GM23338 (cell line): ENCODE measurements at regions not wholly inside any gene's neighbourhood (a gene's known extent, or its start where the extent isn't known, plus 50 kb on each side); places are given as distances from the start of the nearest gene placed in this dataset.

Source experiments
- ATAC-seq: fragments of 200-7000 bp; cut with Tn5 transposase; 3 replicates; pipeline ENCODE4 v1.9.1; 2020
- DNase-seq: peaks from one replicate; pipeline ENCODE4 v3.0.0-alpha.2; 2015; ENCODE audit warnings: low spot score
- H2AFZ ChIP-seq: fragments of 200-600 bp; sonication (generic); 2 replicates; pipeline ENCODE4 v1.8.0; 2016; ENCODE audit warnings: antibody characterized with exemption, mild to moderate bottlenecking, moderate library complexity
- H3F3A ChIP-seq: fragments of 200-600 bp; sonication (generic); replicated peaks from 2 replicates; pipeline ENCODE4 v1.8.0; 2017; ENCODE audit warnings: antibody characterized with exemption, mixed run types, low read depth
- H3K27ac ChIP-seq: fragments of 200-600 bp; sonication (generic); 2 replicates; pipeline ENCODE4 v1.6.1; 2016; ENCODE audit warnings: low read depth
- H3K27me3 ChIP-seq: fragments of 200-600 bp; sonication (generic); 2 replicates; pipeline ENCODE4 v1.8.0; 2016; ENCODE audit warnings: mild to moderate bottlenecking, mixed run types, moderate library complexity; ENCODE audit not compliant: insufficient read depth
- H3K36me3 ChIP-seq: fragments of 200-600 bp; sonication (generic); 2 replicates; pipeline ENCODE4 v1.8.0; 2016; ENCODE audit warnings: mild to moderate bottlenecking; ENCODE audit not compliant: insufficient read depth
- H3K4me1 ChIP-seq: fragments of 200-600 bp; sonication (generic); 2 replicates; pipeline ENCODE4 v1.8.0; 2016; ENCODE audit warnings: mild to moderate bottlenecking, moderate library complexity; ENCODE audit not compliant: insufficient read depth
- H3K4me2 ChIP-seq: fragments of 200-600 bp; sonication (generic); 2 replicates; pipeline ENCODE4 v1.7.1; 2017; ENCODE audit warnings: mixed run types
- H3K4me3 ChIP-seq: fragments of 200-600 bp; sonication (generic); 2 replicates; pipeline ENCODE4 v1.6.1; 2016; ENCODE audit warnings: mixed run types
- H3K79me2 ChIP-seq: fragments of 200-600 bp; sonication (generic); replicated peaks from 2 replicates; pipeline ENCODE4 v1.8.0; 2017; ENCODE audit warnings: mild to moderate bottlenecking; ENCODE audit not compliant: insufficient read depth
- H3K9me2 ChIP-seq: fragments of 200-600 bp; sonication (generic); 2 replicates; pipeline ENCODE4 v1.8.0; 2017; ENCODE audit not compliant: insufficient read depth
- H4K20me1 ChIP-seq: fragments of 200-600 bp; sonication (generic); replicated peaks from 2 replicates; pipeline ENCODE4 v1.8.0; 2017; ENCODE audit warnings: mild to moderate bottlenecking; ENCODE audit not compliant: insufficient read depth
- H3K27ac Mint-ChIP-seq: 2 replicates; pipeline ENCODE4 v1.8.0; 2020; ENCODE audit warnings: inconsistent platforms, mild to moderate bottlenecking, moderate library complexity, mixed read lengths
- H3K27me3 Mint-ChIP-seq: 3 replicates; pipeline ENCODE4 v1.8.0; 2022; ENCODE audit warnings: low read depth, mild to moderate bottlenecking, moderate library complexity, mixed read lengths, inconsistent platforms; ENCODE audit not compliant: insufficient read depth, poor library complexity
- H3K36me3 Mint-ChIP-seq: 3 replicates; pipeline ENCODE4 v1.8.0; 2021; ENCODE audit warnings: low read depth, mild to moderate bottlenecking, inconsistent platforms, moderate library complexity, mixed read lengths
- H3K4me1 Mint-ChIP-seq: 3 replicates; pipeline ENCODE4 v1.8.0; 2020; ENCODE audit warnings: mild to moderate bottlenecking, inconsistent platforms, mixed read lengths
- H3K4me3 Mint-ChIP-seq: 3 replicates; pipeline ENCODE4 v1.8.0; 2021; ENCODE audit warnings: moderate library complexity, mild to moderate bottlenecking, inconsistent platforms, mixed read lengths
- H3K9me3 Mint-ChIP-seq: 3 replicates; pipeline ENCODE4 v1.8.0; 2020; ENCODE audit warnings: moderate library complexity, mild to moderate bottlenecking, inconsistent platforms, mixed read lengths
- CREB1 ChIP-seq: fragments of 250-450 bp; sonication (Bioruptor Pico); IDR thresholded peaks from 2 replicates; pipeline ENCODE4 v1.5.0; 2020; ENCODE audit warnings: low read depth, mild to moderate bottlenecking, moderate library complexity
- EZH2phosphoT487 ChIP-seq: fragments of 200-600 bp; sonication (generic); IDR thresholded peaks from one replicate; pipeline ENCODE4 v1.8.1; 2018; ENCODE audit warnings: antibody characterized with exemption; ENCODE audit not compliant: unreplicated experiment
- JUNB ChIP-seq: IDR thresholded peaks from one replicate; pipeline ENCODE4 v1.6.1; 2016; ENCODE audit warnings: antibody characterized with exemption; ENCODE audit not compliant: unreplicated experiment
- POLR2AphosphoS5 ChIP-seq: IDR thresholded peaks from 2 replicates; pipeline ENCODE4 v1.6.1; 2016; ENCODE audit warnings: antibody characterized with exemption, low read depth
- ZNF114 ChIP-seq: fragments of 250-450 bp; sonication (Bioruptor Pico); IDR thresholded peaks from 2 replicates; pipeline ENCODE4 v1.5.0; 2020; ENCODE audit warnings: mild to moderate bottlenecking, moderate library complexity
- ZNF331 ChIP-seq: fragments of 250-450 bp; sonication (Bioruptor Pico); IDR thresholded peaks from 2 replicates; pipeline ENCODE4 v1.5.0; 2020; ENCODE audit warnings: low read depth, mild to moderate bottlenecking, moderate library complexity
- TF ChIP-seq, protein P1 (sequence below): IDR thresholded peaks from 2 replicates; pipeline ENCODE4 v1.6.1; 2016; ENCODE audit warnings: antibody characterized with exemption
- TF ChIP-seq, protein P2 (sequence below): IDR thresholded peaks from one replicate; pipeline ENCODE4 v1.6.1; 2018; ENCODE audit warnings: antibody characterized with exemption; ENCODE audit not compliant: unreplicated experiment
- TF ChIP-seq, protein P3 (sequence below), 2 experiments: fragments of 200-600 bp in 1 of 2; sonication (generic) in 1 of 2; conservative IDR thresholded peaks; 2 replicates each; pipeline versions ENCODE4 v1.5.1 to v1.6.1; 2016 to 2017; ENCODE audit warnings: antibody characterized with exemption in 2 of 2, low read depth in 2 of 2, mild to moderate bottlenecking in 2 of 2, moderate library complexity in 1 of 2

DNA sequence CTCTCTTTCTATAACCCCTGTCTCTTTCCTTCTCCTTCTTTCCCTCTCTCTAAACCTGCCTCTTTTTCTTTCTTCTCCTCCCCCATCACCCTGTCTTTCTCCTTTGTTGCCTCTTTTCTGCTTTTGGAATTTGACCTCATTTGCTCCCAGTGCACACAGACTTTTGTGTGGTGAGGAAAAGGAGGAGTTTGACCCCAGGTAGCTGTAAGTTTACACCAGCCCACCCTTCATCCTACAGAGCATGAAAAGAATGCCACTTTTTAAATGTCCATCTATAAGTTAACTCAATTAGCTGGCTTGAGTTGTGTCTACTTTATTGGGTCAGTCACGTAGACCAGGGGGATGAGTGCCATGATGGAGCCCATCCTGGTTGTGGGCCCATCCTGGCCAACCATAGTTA is 146.8 kb upstream of the SLC38A2 start (continued):
- TF ChIP-seq, protein P1, sequence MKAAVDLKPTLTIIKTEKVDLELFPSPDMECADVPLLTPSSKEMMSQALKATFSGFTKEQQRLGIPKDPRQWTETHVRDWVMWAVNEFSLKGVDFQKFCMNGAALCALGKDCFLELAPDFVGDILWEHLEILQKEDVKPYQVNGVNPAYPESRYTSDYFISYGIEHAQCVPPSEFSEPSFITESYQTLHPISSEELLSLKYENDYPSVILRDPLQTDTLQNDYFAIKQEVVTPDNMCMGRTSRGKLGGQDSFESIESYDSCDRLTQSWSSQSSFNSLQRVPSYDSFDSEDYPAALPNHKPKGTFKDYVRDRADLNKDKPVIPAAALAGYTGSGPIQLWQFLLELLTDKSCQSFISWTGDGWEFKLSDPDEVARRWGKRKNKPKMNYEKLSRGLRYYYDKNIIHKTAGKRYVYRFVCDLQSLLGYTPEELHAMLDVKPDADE, result no peak
- TF ChIP-seq CREB1 (CRISPR knock-in tag) (no peak), POLR2AphosphoS5 (no peak), JUNB (no peak)
- TF ChIP-seq, protein P2, sequence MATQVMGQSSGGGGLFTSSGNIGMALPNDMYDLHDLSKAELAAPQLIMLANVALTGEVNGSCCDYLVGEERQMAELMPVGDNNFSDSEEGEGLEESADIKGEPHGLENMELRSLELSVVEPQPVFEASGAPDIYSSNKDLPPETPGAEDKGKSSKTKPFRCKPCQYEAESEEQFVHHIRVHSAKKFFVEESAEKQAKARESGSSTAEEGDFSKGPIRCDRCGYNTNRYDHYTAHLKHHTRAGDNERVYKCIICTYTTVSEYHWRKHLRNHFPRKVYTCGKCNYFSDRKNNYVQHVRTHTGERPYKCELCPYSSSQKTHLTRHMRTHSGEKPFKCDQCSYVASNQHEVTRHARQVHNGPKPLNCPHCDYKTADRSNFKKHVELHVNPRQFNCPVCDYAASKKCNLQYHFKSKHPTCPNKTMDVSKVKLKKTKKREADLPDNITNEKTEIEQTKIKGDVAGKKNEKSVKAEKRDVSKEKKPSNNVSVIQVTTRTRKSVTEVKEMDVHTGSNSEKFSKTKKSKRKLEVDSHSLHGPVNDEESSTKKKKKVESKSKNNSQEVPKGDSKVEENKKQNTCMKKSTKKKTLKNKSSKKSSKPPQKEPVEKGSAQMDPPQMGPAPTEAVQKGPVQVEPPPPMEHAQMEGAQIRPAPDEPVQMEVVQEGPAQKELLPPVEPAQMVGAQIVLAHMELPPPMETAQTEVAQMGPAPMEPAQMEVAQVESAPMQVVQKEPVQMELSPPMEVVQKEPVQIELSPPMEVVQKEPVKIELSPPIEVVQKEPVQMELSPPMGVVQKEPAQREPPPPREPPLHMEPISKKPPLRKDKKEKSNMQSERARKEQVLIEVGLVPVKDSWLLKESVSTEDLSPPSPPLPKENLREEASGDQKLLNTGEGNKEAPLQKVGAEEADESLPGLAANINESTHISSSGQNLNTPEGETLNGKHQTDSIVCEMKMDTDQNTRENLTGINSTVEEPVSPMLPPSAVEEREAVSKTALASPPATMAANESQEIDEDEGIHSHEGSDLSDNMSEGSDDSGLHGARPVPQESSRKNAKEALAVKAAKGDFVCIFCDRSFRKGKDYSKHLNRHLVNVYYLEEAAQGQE, result no peak

DNA sequence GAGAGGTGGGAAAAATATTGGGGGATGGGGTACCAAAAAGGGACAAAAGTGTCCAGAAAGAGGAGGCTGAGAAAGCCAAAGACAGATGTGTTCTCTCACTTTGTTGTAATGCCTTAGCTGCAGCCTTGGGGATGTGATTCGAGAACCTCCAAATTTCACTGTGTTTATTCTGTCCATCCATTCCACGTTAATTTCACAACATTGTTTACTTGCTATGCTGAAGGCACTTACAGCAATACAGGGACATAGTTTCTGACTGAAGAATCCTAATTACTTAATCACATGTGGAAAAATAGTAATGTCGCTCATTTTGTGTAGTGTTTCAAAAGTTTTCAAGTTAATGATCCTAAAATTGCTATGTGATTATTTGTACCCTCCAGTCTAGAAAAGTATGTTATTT is 146.2 kb upstream of the SLC38A2 start:
- H3F3A ChIP-seq, result no peaks in the 10 kb centered on the region
- H3K27me3 Mint-ChIP-seq, result peaks cover 4% of the 10 kb centered on the region
- H3K9me3 Mint-ChIP-seq, result no peaks in the 10 kb centered on the region
- H3K4me1 ChIP-seq, result no peaks in the 10 kb centered on the region; the same call in 1 of the 2 replicates
- no peak overlapping the region for H3K4me2 ChIP-seq
- H3K36me3 Mint-ChIP-seq, result no peaks in the 10 kb centered on the region
- H3K4me3 ChIP-seq, result no peak overlapping the region
- no peaks in the 10 kb centered on the region for H3K79me2 ChIP-seq
- no peaks in the 10 kb centered on the region for H4K20me1 ChIP-seq
- H3K27me3 ChIP-seq, result no peaks in the 10 kb centered on the region
- H3K4me3 Mint-ChIP-seq, result no peak overlapping the region
- H3K4me1 Mint-ChIP-seq, result peaks cover 17% of the 10 kb centered on the region
- no peak overlapping the region for H2AFZ ChIP-seq
- TF ChIP-seq CREB1 (CRISPR knock-in tag) (no peak), POLR2AphosphoS5 (no peak)
- no peak overlapping the region for H3K27ac ChIP-seq
- no peak for DNase-seq
- ATAC-seq, result no peak
- H3K36me3 ChIP-seq, result no peaks in the 10 kb centered on the region
- H3K9me2 ChIP-seq, result peaks cover 5% of the 10 kb centered on the region; the same call in 1 of the 2 replicates
- H3K27ac Mint-ChIP-seq, result no peak overlapping the region

DNA sequence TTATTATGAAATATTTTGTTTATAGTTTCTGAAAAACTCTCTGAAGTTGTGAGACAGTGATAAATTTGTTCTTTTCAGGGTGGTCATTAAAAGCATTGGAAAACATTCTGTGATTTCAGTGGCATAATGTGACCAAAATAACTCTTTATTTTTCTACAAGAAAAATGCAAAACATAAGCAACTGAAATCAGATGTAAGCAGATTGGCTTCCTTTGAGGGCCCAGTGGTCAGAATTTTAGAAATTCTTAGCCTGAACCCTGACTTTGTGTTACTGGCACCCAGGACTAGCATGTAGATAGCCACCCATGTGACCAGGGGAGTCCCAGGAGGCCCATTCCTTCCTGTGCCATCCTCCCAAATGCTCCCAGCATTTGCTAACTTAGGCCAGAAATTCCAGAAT is 145.6 kb upstream of the SLC38A2 start:
- Histone ChIP-seq H3K27ac (no peak overlapping the region), H3K79me2 (no peaks in the 10 kb centered on the region), H3K4me1 (no peaks in the 10 kb centered on the region; the same call in 1 of the 2 replicates), H3K4me2 (no peak overlapping the region), H3K4me3 (no peak overlapping the region), H2AFZ (no peak overlapping the region), H3F3A (no peaks in the 10 kb centered on the region), H3K9me2 (peaks cover 5% of the 10 kb centered on the region; the same call in 1 of the 2 replicates), H4K20me1 (no peaks in the 10 kb centered on the region), H3K27me3 (no peaks in the 10 kb centered on the region), H3K36me3 (no peaks in the 10 kb centered on the region)
- no peaks in the 10 kb centered on the region for H3K9me3 Mint-ChIP-seq
- H3K27ac Mint-ChIP-seq, result no peak overlapping the region
- DNase-seq (no peak), ATAC-seq (no peak)
- no peak overlapping the region for H3K4me3 Mint-ChIP-seq
- H3K36me3 Mint-ChIP-seq, result no peaks in the 10 kb centered on the region
- H3K4me1 Mint-ChIP-seq, result peaks cover 17% of the 10 kb centered on the region
- H3K27me3 Mint-ChIP-seq, result peaks cover 4% of the 10 kb centered on the region
- TF ChIP-seq ZNF331 (no peak), CREB1 (CRISPR knock-in tag) (no peak), ZNF114 (no peak), EZH2phosphoT487 (no peak)
- TF ChIP-seq, protein P3, sequence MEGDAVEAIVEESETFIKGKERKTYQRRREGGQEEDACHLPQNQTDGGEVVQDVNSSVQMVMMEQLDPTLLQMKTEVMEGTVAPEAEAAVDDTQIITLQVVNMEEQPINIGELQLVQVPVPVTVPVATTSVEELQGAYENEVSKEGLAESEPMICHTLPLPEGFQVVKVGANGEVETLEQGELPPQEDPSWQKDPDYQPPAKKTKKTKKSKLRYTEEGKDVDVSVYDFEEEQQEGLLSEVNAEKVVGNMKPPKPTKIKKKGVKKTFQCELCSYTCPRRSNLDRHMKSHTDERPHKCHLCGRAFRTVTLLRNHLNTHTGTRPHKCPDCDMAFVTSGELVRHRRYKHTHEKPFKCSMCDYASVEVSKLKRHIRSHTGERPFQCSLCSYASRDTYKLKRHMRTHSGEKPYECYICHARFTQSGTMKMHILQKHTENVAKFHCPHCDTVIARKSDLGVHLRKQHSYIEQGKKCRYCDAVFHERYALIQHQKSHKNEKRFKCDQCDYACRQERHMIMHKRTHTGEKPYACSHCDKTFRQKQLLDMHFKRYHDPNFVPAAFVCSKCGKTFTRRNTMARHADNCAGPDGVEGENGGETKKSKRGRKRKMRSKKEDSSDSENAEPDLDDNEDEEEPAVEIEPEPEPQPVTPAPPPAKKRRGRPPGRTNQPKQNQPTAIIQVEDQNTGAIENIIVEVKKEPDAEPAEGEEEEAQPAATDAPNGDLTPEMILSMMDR (conservative IDR thresholded peaks at IDR 0.05; ENCODE audit: low read depth in 2 of 2), result no peak
